BJ (cell line): ENCODE measurements at regions not wholly inside any gene's neighbourhood (a gene's known extent, or its start where the extent isn't known, plus 50 kb on each side); places are given as distances from the start of the nearest gene placed in this dataset.

Experiments
- CTCF ChIA-PET: fragments of 350-600 bp; formaldehyde crosslinking; extraction: SDS; loops from one replicate; lab custom pipeline; 2021; ENCODE audit warnings: antibody characterized with exemption, inconsistent platforms; lab: Yijun Ruan, JAX
- POLR2A ChIA-PET: fragments of 300-600 bp; sonication (Branson Sonifier 250); formaldehyde crosslinking; extraction: SDS; loops from one replicate; lab custom pipeline; 2021; ENCODE audit warnings: antibody characterized with exemption; lab: Charles Lee
- DNase-seq: peaks from one replicate; pipeline ENCODE4 v3.0.0-alpha.2; 2011; ENCODE audit warnings: low read depth
- H3K27me3 ChIP-seq: 2 replicates; pipeline ENCODE4 v1.6.0; 2011; ENCODE audit warnings: low read length; ENCODE audit not compliant: control insufficient read depth, insufficient read depth
- H3K36me3 ChIP-seq: 2 replicates; pipeline ENCODE4 v1.5.1; 2011; ENCODE audit warnings: low read length; ENCODE audit not compliant: control insufficient read depth, insufficient read depth
- H3K4me3 ChIP-seq: 2 replicates; pipeline ENCODE4 v1.5.1; 2011; ENCODE audit warnings: low read depth, mild to moderate bottlenecking, control low read depth, low read length
- TF ChIP-seq, protein P1 (sequence below): IDR thresholded peaks from 2 replicates; pipeline ENCODE4 v1.5.1; 2011; ENCODE audit warnings: low read depth, mild to moderate bottlenecking, control low read depth, inconsistent platforms, low read length, moderate library complexity; ENCODE audit not compliant: insufficient read depth

DNA sequence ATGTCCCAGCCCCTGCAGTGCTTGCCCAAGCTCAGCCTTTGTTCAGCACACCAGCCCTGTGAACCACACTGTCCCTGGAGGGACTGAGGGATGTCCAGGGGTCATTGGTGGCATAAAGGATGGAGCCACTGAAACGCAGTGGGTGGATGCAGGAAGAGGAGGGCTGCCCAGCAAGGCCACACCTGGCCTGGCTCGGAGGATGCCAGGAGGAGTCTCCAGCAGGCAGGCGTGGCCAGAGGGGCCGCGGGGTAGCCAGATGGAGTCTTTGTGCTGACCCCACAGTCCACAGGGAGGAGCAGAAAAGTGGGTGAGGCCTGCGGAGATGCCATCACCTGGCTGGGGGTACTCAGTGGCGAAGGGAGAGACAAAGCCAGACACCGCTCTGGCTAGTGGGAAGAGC, 108.5 kb upstream of the C14orf180 start:
- ChIA-PET POLR2A (no interaction called here), CTCF (no interaction called here)
- Histone ChIP-seq H3K4me3 (no peak overlapping the region), H3K36me3 (no peaks in the 10 kb centered on the region), H3K27me3 (no peaks in the 10 kb centered on the region)
- DNase-seq: no peak
- TF ChIP-seq, protein P1, sequence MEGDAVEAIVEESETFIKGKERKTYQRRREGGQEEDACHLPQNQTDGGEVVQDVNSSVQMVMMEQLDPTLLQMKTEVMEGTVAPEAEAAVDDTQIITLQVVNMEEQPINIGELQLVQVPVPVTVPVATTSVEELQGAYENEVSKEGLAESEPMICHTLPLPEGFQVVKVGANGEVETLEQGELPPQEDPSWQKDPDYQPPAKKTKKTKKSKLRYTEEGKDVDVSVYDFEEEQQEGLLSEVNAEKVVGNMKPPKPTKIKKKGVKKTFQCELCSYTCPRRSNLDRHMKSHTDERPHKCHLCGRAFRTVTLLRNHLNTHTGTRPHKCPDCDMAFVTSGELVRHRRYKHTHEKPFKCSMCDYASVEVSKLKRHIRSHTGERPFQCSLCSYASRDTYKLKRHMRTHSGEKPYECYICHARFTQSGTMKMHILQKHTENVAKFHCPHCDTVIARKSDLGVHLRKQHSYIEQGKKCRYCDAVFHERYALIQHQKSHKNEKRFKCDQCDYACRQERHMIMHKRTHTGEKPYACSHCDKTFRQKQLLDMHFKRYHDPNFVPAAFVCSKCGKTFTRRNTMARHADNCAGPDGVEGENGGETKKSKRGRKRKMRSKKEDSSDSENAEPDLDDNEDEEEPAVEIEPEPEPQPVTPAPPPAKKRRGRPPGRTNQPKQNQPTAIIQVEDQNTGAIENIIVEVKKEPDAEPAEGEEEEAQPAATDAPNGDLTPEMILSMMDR: no peak

DNA sequence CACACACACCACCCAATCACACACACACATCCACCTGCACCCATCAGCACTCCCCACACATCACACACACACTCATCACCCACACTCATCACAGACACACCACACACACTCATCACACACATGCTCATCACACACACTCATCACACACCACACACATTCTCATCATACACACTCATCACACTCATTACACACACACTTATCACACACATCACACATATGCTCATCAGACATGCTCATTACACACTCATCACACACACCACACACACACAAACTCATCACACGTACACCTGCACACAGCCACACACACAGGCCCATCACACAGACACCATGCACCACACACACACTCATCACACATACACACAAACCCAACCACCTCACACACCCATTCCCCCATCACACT, 107.5 kb upstream of the C14orf180 start:
- H3K36me3 ChIP-seq: no peaks in the 10 kb centered on the region
- H3K4me3 ChIP-seq: no peak overlapping the region
- ChIA-PET CTCF (no interaction called here), POLR2A (no interaction called here)
- no peak for DNase-seq
- TF ChIP-seq, protein P1: no peak
- no peaks in the 10 kb centered on the region for H3K27me3 ChIP-seq

DNA sequence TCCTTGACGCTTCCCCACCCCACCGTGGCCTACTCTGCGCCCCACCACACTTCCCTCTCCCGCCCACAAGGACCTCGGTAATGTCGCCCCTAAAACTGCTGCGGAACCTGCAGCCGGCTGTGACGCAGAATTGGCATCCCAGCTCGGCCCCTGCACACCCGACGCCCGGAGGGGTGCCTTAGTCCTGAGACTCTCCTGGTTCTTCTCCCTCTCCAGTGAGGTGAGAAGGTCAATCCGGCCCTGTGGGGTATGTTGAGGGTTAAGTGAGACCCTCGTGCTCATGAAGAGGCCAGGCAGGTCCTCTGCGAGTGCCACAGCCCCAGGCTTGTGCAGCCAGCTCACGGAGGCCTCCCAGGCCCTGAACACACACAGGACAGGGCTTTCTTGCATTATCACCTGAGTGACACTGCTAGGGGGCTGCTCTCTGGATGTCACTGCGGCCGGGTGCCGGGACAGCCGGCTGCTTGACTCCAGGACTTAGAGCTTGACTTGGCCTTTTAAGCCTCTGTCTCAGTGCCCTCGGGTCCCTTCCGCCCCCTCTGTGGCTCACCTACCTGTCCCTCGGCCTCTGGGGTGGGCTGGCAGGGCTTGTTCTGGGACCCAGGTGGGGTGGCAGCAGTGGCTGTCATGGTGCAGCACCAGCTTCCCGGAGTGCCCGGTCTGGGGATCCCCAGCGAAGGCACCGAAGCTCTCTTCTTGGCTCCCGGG, 106.9 kb upstream of the C14orf180 start:
- Histone ChIP-seq H3K36me3 (no peaks in the 10 kb centered on the region), H3K27me3 (no peaks in the 10 kb centered on the region), H3K4me3 (no peak overlapping the region)
- ChIA-PET CTCF (no interaction called here), POLR2A (no interaction called here)
- TF ChIP-seq, protein P1: no peak
- no peak for DNase-seq

DNA sequence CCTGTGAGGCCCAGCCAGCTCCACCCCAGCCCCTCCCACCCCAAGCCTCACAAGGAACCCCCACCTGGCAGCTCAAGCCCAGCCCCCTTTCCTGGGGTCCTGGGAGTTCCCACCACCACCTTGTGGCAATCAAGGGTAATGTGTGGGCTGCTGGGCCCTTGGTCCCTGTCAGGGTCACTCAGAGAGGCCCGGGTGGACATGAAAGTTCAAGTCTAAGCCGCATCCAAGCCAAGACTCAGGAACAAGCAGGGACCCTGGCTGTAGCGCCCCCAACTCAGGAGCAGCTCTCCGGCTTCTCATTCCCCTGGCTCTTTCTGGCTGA, 106.4 kb upstream of the C14orf180 start:
- Histone ChIP-seq H3K27me3 (no peaks in the 10 kb centered on the region), H3K4me3 (no peak overlapping the region), H3K36me3 (no peaks in the 10 kb centered on the region)
- ChIA-PET POLR2A (no interaction called here), CTCF (no interaction called here)
- TF ChIP-seq, protein P1: no peak
- no peak for DNase-seq

DNA sequence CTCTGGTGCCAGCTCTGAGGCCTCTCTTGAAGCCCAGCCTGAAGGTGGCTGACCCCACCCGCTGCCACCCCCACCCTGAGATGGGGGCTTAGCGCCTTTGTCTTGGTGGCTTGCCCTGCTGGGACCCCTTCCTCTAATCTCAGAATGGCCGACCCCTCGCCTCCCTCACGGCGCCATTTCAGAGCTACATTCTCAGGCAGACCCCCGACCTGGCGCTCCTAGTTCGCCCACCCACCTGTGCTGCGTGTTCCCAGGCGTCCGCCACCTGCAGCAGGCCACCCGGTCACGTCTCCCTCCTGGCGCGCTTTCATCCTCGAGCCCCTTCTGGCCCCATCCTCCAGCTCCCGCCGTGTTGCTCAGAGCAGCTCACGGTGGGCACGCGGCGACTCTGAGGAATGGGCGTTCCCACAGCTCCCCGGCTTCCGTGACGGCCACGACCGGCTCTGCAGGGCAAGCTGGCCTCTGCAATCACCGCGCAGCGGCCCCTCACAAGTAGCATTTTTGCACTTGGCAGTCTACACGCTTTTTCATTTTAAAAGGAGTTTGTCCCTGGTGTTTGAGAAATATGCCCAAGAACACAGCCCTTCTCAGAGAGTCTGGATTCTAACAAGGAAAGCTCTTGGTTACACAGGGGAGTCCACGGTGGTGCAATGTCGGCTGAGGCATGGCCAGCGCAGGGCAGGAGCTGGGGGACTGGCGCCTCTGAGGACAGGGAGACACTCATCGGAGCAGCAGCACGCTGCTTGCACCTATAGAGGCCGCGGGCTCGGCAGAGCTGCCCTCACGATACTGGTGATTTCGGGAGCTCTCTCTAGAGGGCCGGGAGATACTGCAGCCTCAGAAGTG, 105.7 kb upstream of the C14orf180 start:
- no peaks in the 10 kb centered on the region for H3K27me3 ChIP-seq
- DNase-seq: no peak
- no peak overlapping the region for H3K4me3 ChIP-seq
- no peaks in the 10 kb centered on the region for H3K36me3 ChIP-seq
- ChIA-PET POLR2A (no interaction called here), CTCF (no interaction called here)
- TF ChIP-seq, protein P1: no peak
